ENCODE measurements at regions not wholly inside any gene's neighbourhood (a gene's known extent, or its start where the extent isn't known, plus 50 kb on each side); places are given as distances from the start of the nearest gene placed in this dataset.
A peak's percentile ranks its signal among the peaks of the same experiment; 100 is the strongest.
"Not testable (repeated sequence)": the region's sequence is repeated elsewhere in the genome, so short reads cannot be mapped to it uniquely, and the experiment has no call there.

GRCh38 chr7:5121256-5121655, 68.8 kb upstream of the WIPI2 start:
- DNase-seq: not testable (repeated sequence)

DNA sequence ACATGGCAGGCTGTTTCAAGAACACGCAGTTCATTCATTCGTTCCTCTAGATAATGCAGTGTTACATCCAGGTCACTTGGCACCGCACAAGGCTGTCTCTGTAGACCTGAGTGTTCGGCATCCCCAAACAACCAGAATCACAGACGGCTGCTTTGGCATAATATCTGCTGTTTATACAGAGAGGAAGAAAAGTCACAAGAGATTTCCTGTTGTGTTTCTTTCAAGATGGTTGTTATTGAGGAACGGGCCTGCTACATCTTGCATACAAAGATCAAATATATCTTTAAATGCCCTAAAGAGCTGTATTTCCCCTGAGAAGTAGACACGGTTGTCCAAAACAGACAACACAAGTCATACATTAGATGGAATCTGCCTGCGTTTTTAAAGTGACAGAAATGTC, 58.8 kb upstream of the WIPI2 start:
- DNase-seq: not testable (repeated sequence)

GRCh38 chr7:5132539-5132938, 57.5 kb upstream of the WIPI2 start:
- DNase-seq: no peak

GRCh38 chr7:5139998-5140397, 50.0 kb upstream of the WIPI2 start:
- DNase-seq: peak; percentile 0
